ENCODE measurements at regions not wholly inside any gene's neighbourhood (a gene's known extent, or its start where the extent isn't known, plus 50 kb on each side); places are given as distances from the start of the nearest gene placed in this dataset.

DNA sequence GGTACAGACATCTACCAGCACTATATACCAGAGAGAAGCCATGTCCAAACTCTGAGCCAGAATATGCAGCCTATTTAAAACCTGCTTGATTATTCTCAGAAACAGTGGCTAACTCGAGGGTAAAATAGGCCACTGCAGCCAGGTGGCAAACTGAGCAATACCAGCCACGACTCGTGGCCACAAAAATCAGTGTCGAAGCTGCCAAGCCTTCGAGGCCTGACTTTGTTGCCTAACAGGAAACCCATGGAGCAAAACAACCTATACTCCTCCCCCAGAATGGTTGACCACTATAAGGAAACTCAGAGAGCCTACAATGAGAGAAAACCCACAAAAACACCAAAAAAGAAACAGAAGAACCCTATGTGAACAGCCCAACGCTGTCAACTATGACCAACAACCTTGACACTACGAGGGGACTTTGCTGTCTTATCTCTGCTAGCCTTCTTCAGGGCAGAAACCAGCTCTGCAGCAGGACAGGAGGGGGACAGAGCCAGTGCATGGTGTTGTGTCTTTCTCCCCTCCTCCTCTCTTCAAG lies 133.8 kb downstream of the TMEM174 start:
- Mint-ChIP-seq H3K36me3 (ENCODE audit: unreplicated experiment) (peaks cover 2% of the 10 kb centered on the region), H3K4me1 (ENCODE audit: unreplicated experiment) (peaks cover 61% of the 10 kb centered on the region), H3K27ac (ENCODE audit: unreplicated experiment) (no peak overlapping the region), H3K4me3 (ENCODE audit: unreplicated experiment) (no peak overlapping the region), H3K9me3 (ENCODE audit: unreplicated experiment) (no peaks in the 10 kb centered on the region), H3K27me3 (ENCODE audit: unreplicated experiment) (peaks cover 8% of the 10 kb centered on the region)
- DNase-seq (ENCODE audit: extremely low spot score, unreplicated experiment), result no peak
- TF ChIP-seq, protein P1, sequence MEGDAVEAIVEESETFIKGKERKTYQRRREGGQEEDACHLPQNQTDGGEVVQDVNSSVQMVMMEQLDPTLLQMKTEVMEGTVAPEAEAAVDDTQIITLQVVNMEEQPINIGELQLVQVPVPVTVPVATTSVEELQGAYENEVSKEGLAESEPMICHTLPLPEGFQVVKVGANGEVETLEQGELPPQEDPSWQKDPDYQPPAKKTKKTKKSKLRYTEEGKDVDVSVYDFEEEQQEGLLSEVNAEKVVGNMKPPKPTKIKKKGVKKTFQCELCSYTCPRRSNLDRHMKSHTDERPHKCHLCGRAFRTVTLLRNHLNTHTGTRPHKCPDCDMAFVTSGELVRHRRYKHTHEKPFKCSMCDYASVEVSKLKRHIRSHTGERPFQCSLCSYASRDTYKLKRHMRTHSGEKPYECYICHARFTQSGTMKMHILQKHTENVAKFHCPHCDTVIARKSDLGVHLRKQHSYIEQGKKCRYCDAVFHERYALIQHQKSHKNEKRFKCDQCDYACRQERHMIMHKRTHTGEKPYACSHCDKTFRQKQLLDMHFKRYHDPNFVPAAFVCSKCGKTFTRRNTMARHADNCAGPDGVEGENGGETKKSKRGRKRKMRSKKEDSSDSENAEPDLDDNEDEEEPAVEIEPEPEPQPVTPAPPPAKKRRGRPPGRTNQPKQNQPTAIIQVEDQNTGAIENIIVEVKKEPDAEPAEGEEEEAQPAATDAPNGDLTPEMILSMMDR (IDR thresholded peaks at IDR 0.05), result no peak

DNA sequence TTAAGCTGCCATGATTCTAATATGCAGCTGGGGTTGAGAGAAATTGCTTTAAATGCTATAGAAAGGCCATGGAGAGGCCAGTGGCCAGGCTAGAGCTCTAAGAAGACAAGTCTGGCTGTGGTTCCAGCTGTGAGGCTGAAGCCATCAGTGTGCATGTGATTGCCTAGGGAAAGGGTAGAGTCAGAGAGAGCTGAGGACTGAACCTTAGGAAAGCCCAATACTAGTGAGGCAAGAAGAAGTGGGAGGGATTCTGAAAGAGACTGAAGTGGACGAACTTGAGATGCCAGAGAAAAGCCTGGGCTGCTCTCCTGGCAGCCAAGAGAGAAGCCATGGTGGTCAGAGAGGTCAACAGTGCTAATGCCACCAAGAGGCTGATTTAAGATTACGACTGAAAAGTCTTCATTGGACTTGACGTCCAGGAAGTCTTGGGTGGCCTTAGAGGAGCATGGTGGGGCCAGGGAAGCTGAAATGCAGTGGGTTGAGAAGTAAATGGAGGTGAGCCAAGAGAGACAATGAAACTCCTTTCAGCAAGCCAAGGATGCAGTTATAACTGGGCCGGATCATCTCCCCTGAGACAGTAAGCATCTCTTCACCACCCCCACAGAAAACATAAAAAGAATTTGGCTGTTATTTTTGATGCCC lies 133.2 kb downstream of the TMEM174 start:
- TF ChIP-seq, protein P1 (IDR thresholded peaks at IDR 0.05), result no peak
- Mint-ChIP-seq H3K27ac (ENCODE audit: unreplicated experiment) (no peak overlapping the region), H3K4me3 (ENCODE audit: unreplicated experiment) (no peak overlapping the region), H3K36me3 (ENCODE audit: unreplicated experiment) (peaks cover 2% of the 10 kb centered on the region), H3K9me3 (ENCODE audit: unreplicated experiment) (no peaks in the 10 kb centered on the region), H3K4me1 (ENCODE audit: unreplicated experiment) (peaks cover 56% of the 10 kb centered on the region), H3K27me3 (ENCODE audit: unreplicated experiment) (peaks cover 12% of the 10 kb centered on the region)
- no peak for DNase-seq (ENCODE audit: extremely low spot score, unreplicated experiment)

DNA sequence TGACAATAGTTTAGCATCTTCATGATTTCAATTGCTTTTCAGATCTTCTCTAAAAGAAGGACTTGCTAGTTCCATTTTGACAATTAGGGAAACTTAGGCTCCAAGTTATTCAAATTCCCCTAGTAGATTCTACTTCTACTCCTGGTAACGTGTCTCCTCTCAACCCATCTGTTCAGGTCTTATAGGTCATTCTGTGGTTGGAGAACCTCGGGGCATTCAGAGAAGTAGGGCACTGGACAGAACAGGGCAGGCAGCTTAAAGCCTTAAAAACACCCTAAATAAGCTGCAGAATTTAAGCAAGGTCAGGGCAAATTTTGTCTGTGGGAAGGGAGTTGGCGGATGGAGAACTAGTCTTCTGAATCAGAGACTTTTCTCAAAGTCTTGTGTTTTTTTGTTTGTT lies 132.4 kb downstream of the TMEM174 start:
- DNase-seq (ENCODE audit: extremely low spot score, unreplicated experiment), result no peak
- no peak overlapping the region for H3K4me3 Mint-ChIP-seq (ENCODE audit: unreplicated experiment)
- no peaks in the 10 kb centered on the region for H3K9me3 Mint-ChIP-seq (ENCODE audit: unreplicated experiment)
- H3K27ac Mint-ChIP-seq (ENCODE audit: unreplicated experiment), result peak overlapping the region; percentile 48
- peaks cover 5% of the 10 kb centered on the region for H3K36me3 Mint-ChIP-seq (ENCODE audit: unreplicated experiment)
- peaks cover 21% of the 10 kb centered on the region for H3K27me3 Mint-ChIP-seq (ENCODE audit: unreplicated experiment)
- H3K4me1 Mint-ChIP-seq (ENCODE audit: unreplicated experiment), result peaks cover 54% of the 10 kb centered on the region
- TF ChIP-seq, protein P1 (IDR thresholded peaks at IDR 0.05), result no peak

DNA sequence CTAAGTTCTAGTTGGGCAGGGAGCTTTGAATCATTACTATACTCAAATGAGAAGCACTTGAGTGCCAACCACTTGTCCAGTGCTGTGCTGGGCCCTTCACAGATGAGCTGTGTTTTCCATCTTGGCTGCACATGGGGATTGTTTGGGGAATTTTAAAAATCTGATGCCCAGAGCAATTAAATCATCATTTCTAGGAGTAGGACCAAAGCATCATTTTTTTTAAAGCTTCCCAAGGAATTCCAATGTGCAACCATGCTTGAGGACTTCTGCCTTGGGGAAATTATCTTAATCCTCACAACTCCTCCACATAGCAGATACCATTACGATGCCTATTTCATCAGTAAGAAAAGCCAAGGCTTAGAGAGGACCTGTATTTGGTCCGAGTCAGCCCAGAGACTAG lies 131.4 kb downstream of the TMEM174 start:
- peaks cover 28% of the 10 kb centered on the region for H3K27me3 Mint-ChIP-seq (ENCODE audit: unreplicated experiment)
- no peak overlapping the region for H3K4me3 Mint-ChIP-seq (ENCODE audit: unreplicated experiment)
- TF ChIP-seq, protein P1 (IDR thresholded peaks at IDR 0.05), result no peak
- no peak for DNase-seq (ENCODE audit: extremely low spot score, unreplicated experiment)
- peaks cover 60% of the 10 kb centered on the region for H3K4me1 Mint-ChIP-seq (ENCODE audit: unreplicated experiment)
- no peaks in the 10 kb centered on the region for H3K9me3 Mint-ChIP-seq (ENCODE audit: unreplicated experiment)
- H3K27ac Mint-ChIP-seq (ENCODE audit: unreplicated experiment), result peak overlapping the region; percentile 45
- peaks cover 5% of the 10 kb centered on the region for H3K36me3 Mint-ChIP-seq (ENCODE audit: unreplicated experiment)

DNA sequence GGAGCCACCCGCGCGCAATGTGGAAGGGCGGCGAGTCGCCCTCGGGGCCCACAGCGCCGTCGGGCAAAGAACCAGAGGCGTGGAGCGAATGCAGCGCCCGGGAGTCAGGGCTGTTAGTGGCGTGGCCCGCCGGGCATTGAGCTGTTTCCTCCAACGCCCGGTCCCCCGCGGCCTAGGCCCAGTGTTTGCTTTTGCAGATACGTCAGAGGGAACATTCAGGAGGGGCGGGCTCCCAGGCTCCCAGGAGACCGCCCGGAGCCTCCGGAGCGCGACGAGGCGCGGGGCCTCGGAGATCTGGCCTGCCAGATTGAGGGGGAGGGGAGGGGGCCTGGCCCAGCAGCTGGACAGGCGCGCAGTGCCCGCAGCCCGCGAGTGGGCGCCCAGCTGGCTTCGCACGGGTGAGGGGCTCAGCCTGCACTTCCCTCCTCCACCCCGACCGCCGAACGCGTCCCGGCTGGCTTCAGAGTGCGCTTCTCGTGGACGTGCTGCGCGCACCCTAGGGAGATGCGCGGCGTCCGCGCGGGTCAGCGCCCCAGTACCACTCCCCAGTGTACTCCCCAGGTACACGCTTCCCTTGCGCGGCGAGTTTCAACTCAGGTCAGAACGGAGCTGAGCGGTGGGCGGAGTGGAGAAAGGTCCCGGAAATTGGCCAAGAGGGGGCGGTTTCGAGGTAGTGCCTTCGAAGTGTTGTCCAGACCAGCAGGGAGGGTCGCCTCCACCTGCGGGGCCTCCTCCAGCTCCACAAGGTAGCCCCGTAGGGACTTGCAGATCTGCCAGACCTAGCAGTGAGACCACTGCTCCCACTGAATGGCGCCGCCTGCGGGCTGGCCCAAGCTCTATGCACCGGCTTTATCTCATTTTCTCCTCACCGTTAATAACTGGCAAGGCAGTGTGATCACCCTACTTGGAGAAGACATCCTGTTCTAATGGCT lies 130.4 kb downstream of the TMEM174 start:
- H3K4me3 Mint-ChIP-seq (ENCODE audit: unreplicated experiment), result no peak overlapping the region
- TF ChIP-seq, protein P1 (IDR thresholded peaks at IDR 0.05), result peak; percentile 37
- peaks cover 67% of the 10 kb centered on the region for H3K4me1 Mint-ChIP-seq (ENCODE audit: unreplicated experiment)
- peaks cover 5% of the 10 kb centered on the region for H3K36me3 Mint-ChIP-seq (ENCODE audit: unreplicated experiment)
- H3K9me3 Mint-ChIP-seq (ENCODE audit: unreplicated experiment), result no peaks in the 10 kb centered on the region
- no peak for DNase-seq (ENCODE audit: extremely low spot score, unreplicated experiment)
- H3K27ac Mint-ChIP-seq (ENCODE audit: unreplicated experiment), result no peak overlapping the region
- peaks cover 33% of the 10 kb centered on the region for H3K27me3 Mint-ChIP-seq (ENCODE audit: unreplicated experiment)
